Thymus (tissue), 11 donors: ENCODE measurements at regions not wholly inside any gene's neighbourhood (a gene's known extent, or its start where the extent isn't known, plus 50 kb on each side); places are given as distances from the start of the nearest gene placed in this dataset.

ENCODE experiments used
- DNase-seq, 9 donors: peaks; one replicate each; pipeline ENCODE4 v3.0.0-alpha.2; 2013; ENCODE audit warnings: low spot score in 9 of 9, low read depth in 6 of 9, missing footprints in 1 of 9
- H3K27ac ChIP-seq, 2 donors: one replicate each; pipeline ENCODE4 v1.5.1; 2013; ENCODE audit warnings: control low read depth in 1 of 2, low read depth in 1 of 2, low read length in 1 of 2, mild to moderate bottlenecking in 1 of 2, moderate library complexity in 1 of 2
- H3K27me3 ChIP-seq, 2 donors: one replicate each; pipeline ENCODE4 v1.5.1; 2013; ENCODE audit warnings: low read length in 1 of 2; ENCODE audit not compliant: control insufficient read depth in 2 of 2, insufficient read depth in 1 of 2
- H3K36me3 ChIP-seq, 2 donors: one replicate each; pipeline ENCODE4 v1.5.1; 2013; ENCODE audit warnings: low read length in 1 of 2, mild to moderate bottlenecking in 1 of 2, moderate library complexity in 1 of 2; ENCODE audit not compliant: control insufficient read depth in 2 of 2, insufficient read depth in 2 of 2
- H3K4me1 ChIP-seq, 2 donors: one replicate each; pipeline ENCODE4 v1.5.1; 2013; ENCODE audit warnings: low read length in 2 of 2; ENCODE audit not compliant: control insufficient read depth in 2 of 2, insufficient read depth in 2 of 2
- H3K4me3 ChIP-seq, 2 donors: one replicate each; pipeline ENCODE4 v1.5.1; 2013; ENCODE audit warnings: low read length in 2 of 2, control low read depth in 1 of 2, mild to moderate bottlenecking in 1 of 2
- H3K9me3 ChIP-seq, 2 donors: one replicate each; pipeline ENCODE4 v1.5.1; 2013; ENCODE audit warnings: low read length in 1 of 2, mild to moderate bottlenecking in 1 of 2; ENCODE audit not compliant: control insufficient read depth in 2 of 2, insufficient read depth in 1 of 2
- WGBS: extraction: QIAGEN DNeasy Blood & Tissue Kit; methylation state at CpG from one replicate; pipeline ENCODE4 v1.1.7; 2013; 5-methylcytosine and 5-hydroxymethylcytosine counted together
- donor health status: healthy.

- Histone ChIP-seq H3K4me1 (no peaks in the 10 kb centered on the region), H3K27ac (no peak overlapping the region), H3K9me3 (no peaks in the 10 kb centered on the region), H3K4me3 (no peak overlapping the region), H3K36me3 (no peaks in the 10 kb centered on the region), H3K27me3 (no peaks in the 10 kb centered on the region)
- WGBS, result 70% methylated on average over 3 of the region's 3 CpGs
- no peak for DNase-seq
Observed at GRCh38 chr17:54760836-54761235, 139.8 kb upstream of the TOM1L1 start.

GRCh38 chr17:54770836-54771235 is 129.8 kb upstream of the TOM1L1 start:
- no peak overlapping the region for H3K4me3 ChIP-seq
- no peaks in the 10 kb centered on the region for H3K36me3 ChIP-seq
- DNase-seq, result no peak
- no peak overlapping the region for H3K27ac ChIP-seq
- 86% methylated on average over 2 of the region's 2 CpGs for WGBS
- H3K4me1 ChIP-seq, result no peaks in the 10 kb centered on the region
- H3K27me3 ChIP-seq, result no peaks in the 10 kb centered on the region
- H3K9me3 ChIP-seq, result no peaks in the 10 kb centered on the region

GRCh38 chr17:54771409-54771915 is 129.2 kb upstream of the TOM1L1 start:
- 58% methylated on average over 1 of the region's 1 CpG for WGBS
- Histone ChIP-seq H3K27me3 (no peaks in the 10 kb centered on the region), H3K36me3 (no peaks in the 10 kb centered on the region), H3K4me3 (no peak overlapping the region), H3K9me3 (no peaks in the 10 kb centered on the region), H3K27ac (no peak overlapping the region), H3K4me1 (no peaks in the 10 kb centered on the region)
- DNase-seq, result no peak

- Histone ChIP-seq H3K9me3 (no peaks in the 10 kb centered on the region), H3K36me3 (no peaks in the 10 kb centered on the region), H3K27me3 (no peaks in the 10 kb centered on the region), H3K4me1 (no peaks in the 10 kb centered on the region), H3K27ac (no peak overlapping the region), H3K4me3 (no peak overlapping the region)
- no peak for DNase-seq
- 91% methylated on average over 2 of the region's 2 CpGs for WGBS
Observed at GRCh38 chr17:54780238-54780637, 120.4 kb upstream of the TOM1L1 start.

- no peaks in the 10 kb centered on the region for H3K4me1 ChIP-seq
- WGBS, result 84% methylated on average over 3 of the region's 3 CpGs
- H3K4me3 ChIP-seq, result no peak overlapping the region
- no peaks in the 10 kb centered on the region for H3K36me3 ChIP-seq
- no peak for DNase-seq
- no peak overlapping the region for H3K27ac ChIP-seq
- H3K9me3 ChIP-seq, result no peaks in the 10 kb centered on the region
- no peaks in the 10 kb centered on the region for H3K27me3 ChIP-seq
Observed at GRCh38 chr17:54781389-54781788, 119.3 kb upstream of the TOM1L1 start.

GRCh38 chr17:54784305-54784704 is 116.3 kb upstream of the TOM1L1 start:
- 77% methylated on average over 3 of the region's 3 CpGs for WGBS
- no peak for DNase-seq

GRCh38 chr17:54785643-54786268 is 114.9 kb upstream of the TOM1L1 start:
- 93% methylated on average over 8 of the region's 8 CpGs for WGBS
- Histone ChIP-seq H3K27me3 (no peaks in the 10 kb centered on the region), H3K4me3 (no peak overlapping the region), H3K9me3 (no peaks in the 10 kb centered on the region), H3K36me3 (no peaks in the 10 kb centered on the region), H3K4me1 (no peaks in the 10 kb centered on the region), H3K27ac (no peak overlapping the region)
- DNase-seq, result no peak

More at GRCh38 chr17:54784305-54784704, 116.3 kb upstream of the TOM1L1 start:
- H3K4me3 ChIP-seq, result no peak overlapping the region
- H3K27ac ChIP-seq, result no peak overlapping the region
- H3K36me3 ChIP-seq, result no peaks in the 10 kb centered on the region
- no peaks in the 10 kb centered on the region for H3K4me1 ChIP-seq
- no peaks in the 10 kb centered on the region for H3K27me3 ChIP-seq
- H3K9me3 ChIP-seq, result no peaks in the 10 kb centered on the region

GRCh38 chr17:54789101-54789880 is 111.4 kb upstream of the TOM1L1 start:
- Histone ChIP-seq H3K4me1 (no peaks in the 10 kb centered on the region), H3K36me3 (no peaks in the 10 kb centered on the region), H3K27ac (no peak overlapping the region), H3K27me3 (no peaks in the 10 kb centered on the region), H3K9me3 (no peaks in the 10 kb centered on the region), H3K4me3 (no peak overlapping the region)
- WGBS, result 88% methylated on average over 10 of the region's 10 CpGs
- DNase-seq, result no peak

- Histone ChIP-seq H3K36me3 (no peaks in the 10 kb centered on the region), H3K9me3 (no peaks in the 10 kb centered on the region), H3K4me3 (no peak overlapping the region), H3K4me1 (no peaks in the 10 kb centered on the region), H3K27me3 (no peaks in the 10 kb centered on the region), H3K27ac (no peak overlapping the region)
- 83% methylated on average over 3 of the region's 3 CpGs for WGBS
- no peak for DNase-seq
Observed at GRCh38 chr17:54793271-54793670, 107.4 kb upstream of the TOM1L1 start.
